ENCODE measurements at regions not wholly inside any gene's neighbourhood (a gene's known extent, or its start where the extent isn't known, plus 50 kb on each side); places are given as distances from the start of the nearest gene placed in this dataset.
"Not testable (repeated sequence)": the region's sequence is repeated elsewhere in the genome, so short reads cannot be mapped to it uniquely, and the experiment has no call there.

DNA sequence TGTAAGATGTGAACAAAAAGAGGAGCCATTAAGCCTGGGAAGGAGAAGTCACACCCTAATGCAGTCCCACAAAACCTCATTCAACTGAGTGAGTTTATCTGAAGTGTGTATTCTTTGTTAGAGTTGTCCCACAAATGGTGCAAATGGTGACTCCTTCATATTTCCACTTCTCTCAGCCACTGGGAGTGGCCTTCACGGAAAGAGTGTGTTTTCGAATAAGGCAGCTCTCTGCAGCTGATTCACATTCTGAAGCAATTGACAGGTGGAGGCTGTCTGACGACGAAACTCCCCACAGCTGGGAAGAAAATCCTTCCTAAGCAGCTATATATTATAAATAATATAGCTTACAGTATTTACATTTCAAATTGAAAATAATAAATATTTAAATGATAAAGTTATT is 318.8 kb upstream of the TMEFF2 start:
- Mint-ChIP-seq H3K9me3 (no peaks in the 10 kb centered on the region), H3K4me1 (no peaks in the 10 kb centered on the region), H3K27me3 (no peaks in the 10 kb centered on the region)

GRCh38 chr2:192507836-192508450 is 313.2 kb upstream of the TMEFF2 start:
- not testable (repeated sequence) for H3K27me3 Mint-ChIP-seq; H3K9me3 Mint-ChIP-seq; H3K4me1 Mint-ChIP-seq; DNase-seq; H3K36me3 Mint-ChIP-seq; H3K27ac Mint-ChIP-seq; H3K4me3 Mint-ChIP-seq; ATAC-seq (replicated peaks)

More for the DNA sequence above, 318.8 kb upstream of the TMEFF2 start:
- H3K27ac Mint-ChIP-seq, result no peak overlapping the region
- no peak for ATAC-seq (replicated peaks)
- no peak for DNase-seq
- no peaks in the 10 kb centered on the region for H3K36me3 Mint-ChIP-seq
- H3K4me3 Mint-ChIP-seq, result no peak overlapping the region

DNA sequence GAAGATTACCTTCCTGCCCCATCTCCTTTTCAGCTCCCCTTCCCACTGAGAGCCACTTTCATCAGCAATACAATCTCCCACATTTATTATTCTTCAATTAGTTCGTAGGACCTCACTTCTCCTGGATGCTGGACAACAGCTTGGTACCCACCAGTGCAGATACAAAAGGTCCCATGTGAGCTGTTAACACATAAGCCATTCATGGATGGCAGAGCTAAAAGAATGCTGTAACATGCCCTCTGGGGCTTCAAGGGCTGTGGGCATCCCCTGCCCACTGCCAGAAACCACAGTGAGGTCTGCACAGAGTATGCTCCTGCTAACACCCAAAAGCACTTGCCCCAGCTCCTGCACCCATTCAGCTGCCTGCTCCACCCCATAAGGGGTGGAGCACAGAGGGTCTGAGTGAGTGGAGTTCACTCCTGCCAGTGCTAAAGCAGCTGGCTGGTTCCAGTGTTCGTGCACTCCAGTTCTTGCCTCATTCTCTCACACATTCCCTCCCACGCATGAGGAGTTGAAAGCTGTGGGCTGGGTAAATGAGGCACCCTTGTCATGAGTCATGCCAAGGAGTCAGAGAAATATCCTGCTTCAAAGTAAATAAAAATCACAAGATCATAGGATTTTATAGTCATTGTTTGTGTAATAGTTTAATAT is 305.9 kb upstream of the TMEFF2 start:
- no peak overlapping the region for H3K27ac Mint-ChIP-seq
- ATAC-seq (replicated peaks) (peak; percentile 23 to 33), DNase-seq (no peak)
- no peak overlapping the region for H3K4me3 Mint-ChIP-seq
- H3K4me1 Mint-ChIP-seq, result no peaks in the 10 kb centered on the region
- H3K9me3 Mint-ChIP-seq, result peaks cover 0 to 2% of the 10 kb centered on the region in 2 donors
- no peaks in the 10 kb centered on the region for H3K27me3 Mint-ChIP-seq
- no peaks in the 10 kb centered on the region for H3K36me3 Mint-ChIP-seq

DNA sequence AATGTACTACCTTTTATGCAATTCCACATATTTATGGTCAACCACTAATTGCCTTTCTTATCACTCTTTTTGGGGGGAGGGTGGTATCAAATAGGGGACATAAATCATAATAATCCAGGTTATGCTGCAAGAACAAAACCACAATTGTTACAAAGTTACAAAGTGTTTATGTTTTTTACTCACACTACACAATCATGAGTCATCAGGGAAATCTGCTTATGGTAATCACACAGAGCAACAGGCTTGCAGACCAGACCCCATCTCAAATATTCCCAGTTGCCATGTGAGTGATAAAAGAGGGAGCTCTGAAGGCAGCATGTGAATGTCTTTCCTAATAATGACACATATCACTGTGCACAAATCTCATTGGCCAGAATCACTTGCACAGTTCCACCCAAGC is 304.7 kb upstream of the TMEFF2 start:
- Mint-ChIP-seq H3K9me3 (peaks cover 0 to 2% of the 10 kb centered on the region in 2 donors), H3K27ac (no peak overlapping the region), H3K4me3 (no peak overlapping the region), H3K36me3 (no peaks in the 10 kb centered on the region), H3K27me3 (no peaks in the 10 kb centered on the region), H3K4me1 (no peaks in the 10 kb centered on the region)
- DNase-seq (no peak), ATAC-seq (replicated peaks) (no peak)

DNA sequence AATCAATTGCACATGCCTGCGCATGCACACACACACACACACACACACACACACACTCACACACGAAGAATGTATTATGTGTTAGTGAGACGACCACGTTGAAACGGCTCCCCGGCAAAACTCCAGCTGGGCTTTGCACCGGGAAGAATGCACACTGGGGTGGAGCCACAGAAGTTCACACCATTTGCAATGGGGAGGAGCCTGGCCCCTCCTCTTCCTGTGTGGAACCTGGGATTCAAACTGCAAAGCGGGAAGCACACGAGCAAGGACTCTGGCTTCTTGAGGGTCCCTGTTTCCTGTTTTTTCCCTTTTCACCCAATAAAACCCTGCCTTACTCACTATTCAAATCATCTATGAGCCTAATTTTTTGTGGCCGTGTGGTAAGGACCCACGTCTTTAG is 304.0 kb upstream of the TMEFF2 start:
- ATAC-seq (replicated peaks) (no peak), DNase-seq (no peak)
- Mint-ChIP-seq H3K36me3 (no peaks in the 10 kb centered on the region), H3K27me3 (no peaks in the 10 kb centered on the region), H3K4me1 (no peaks in the 10 kb centered on the region), H3K4me3 (no peak overlapping the region), H3K9me3 (peaks cover 0 to 2% of the 10 kb centered on the region in 2 donors), H3K27ac (no peak overlapping the region)

- not testable (repeated sequence) for ATAC-seq (replicated peaks); H3K27ac Mint-ChIP-seq; DNase-seq; H3K27me3 Mint-ChIP-seq; H3K36me3 Mint-ChIP-seq; H3K4me3 Mint-ChIP-seq; H3K4me1 Mint-ChIP-seq
- peaks cover 9 to 11% of the 10 kb centered on the region in 2 donors for H3K9me3 Mint-ChIP-seq
Measured at GRCh38 chr2:192488158-192488557, 293.4 kb upstream of the TMEFF2 start.

DNA sequence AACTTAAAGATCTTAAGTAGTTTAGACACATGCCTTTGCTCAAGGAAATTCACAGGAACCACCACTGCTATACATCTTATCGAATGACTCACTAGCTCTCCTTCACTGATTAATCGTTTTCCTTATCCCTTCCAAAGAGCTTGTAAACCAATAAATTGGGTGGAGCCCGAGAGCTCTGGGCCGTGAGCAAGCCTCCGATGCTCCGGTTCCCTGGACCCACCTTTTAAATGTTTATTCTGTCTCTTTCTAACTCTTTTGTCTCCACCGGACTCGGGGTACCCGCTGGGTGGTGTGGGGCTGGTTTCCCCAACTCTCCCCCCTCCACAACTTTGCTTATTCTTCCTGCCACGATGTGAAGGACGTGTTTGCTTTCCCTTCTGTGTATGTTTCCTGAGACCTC is 292.9 kb upstream of the TMEFF2 start:
- ATAC-seq (replicated peaks), result no peak
- H3K27me3 Mint-ChIP-seq, result no peaks in the 10 kb centered on the region
- no peak for DNase-seq
- no peak overlapping the region for H3K4me3 Mint-ChIP-seq
- no peaks in the 10 kb centered on the region for H3K4me1 Mint-ChIP-seq
- H3K9me3 Mint-ChIP-seq, result peaks cover 9 to 11% of the 10 kb centered on the region in 2 donors
- no peaks in the 10 kb centered on the region for H3K36me3 Mint-ChIP-seq
- no peak overlapping the region for H3K27ac Mint-ChIP-seq

DNA sequence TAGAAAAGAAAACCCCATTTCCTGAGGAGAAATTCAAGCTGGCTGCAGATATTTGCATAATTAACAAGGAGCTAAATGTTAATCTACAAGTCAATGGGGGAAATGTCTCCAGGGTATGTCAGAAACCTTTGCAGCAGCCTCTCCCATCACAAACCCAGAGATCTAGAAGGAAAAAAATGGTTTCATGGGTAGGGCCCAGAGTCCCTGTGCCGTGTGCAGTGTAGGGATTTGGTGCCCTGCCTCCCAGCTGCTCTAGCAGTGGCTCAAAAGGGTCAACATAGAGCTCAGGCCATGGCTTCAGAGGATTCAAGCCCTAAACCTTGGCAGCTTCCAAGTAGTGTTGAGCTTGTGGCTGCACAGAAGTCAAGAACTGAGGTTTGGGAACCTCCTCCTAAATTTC is 290.2 kb upstream of the TMEFF2 start:
- no peak for ATAC-seq (replicated peaks)
- Mint-ChIP-seq H3K4me3 (no peak overlapping the region), H3K4me1 (no peaks in the 10 kb centered on the region)

GRCh38 chr2:192480984-192481383 is 286.3 kb upstream of the TMEFF2 start:
- Mint-ChIP-seq H3K4me1 (no peaks in the 10 kb centered on the region), H3K36me3 (no peaks in the 10 kb centered on the region), H3K27ac (no peak overlapping the region), H3K9me3 (peaks cover 6% of the 10 kb centered on the region in 2 donors), H3K4me3 (no peak overlapping the region), H3K27me3 (no peaks in the 10 kb centered on the region)
- DNase-seq (no peak), ATAC-seq (replicated peaks) (no peak)

More for the DNA sequence above, 290.2 kb upstream of the TMEFF2 start:
- Mint-ChIP-seq H3K36me3 (no peaks in the 10 kb centered on the region), H3K9me3 (peaks cover 6 to 8% of the 10 kb centered on the region in 2 donors), H3K27me3 (no peaks in the 10 kb centered on the region), H3K27ac (no peak overlapping the region)
- no peak for DNase-seq

DNA sequence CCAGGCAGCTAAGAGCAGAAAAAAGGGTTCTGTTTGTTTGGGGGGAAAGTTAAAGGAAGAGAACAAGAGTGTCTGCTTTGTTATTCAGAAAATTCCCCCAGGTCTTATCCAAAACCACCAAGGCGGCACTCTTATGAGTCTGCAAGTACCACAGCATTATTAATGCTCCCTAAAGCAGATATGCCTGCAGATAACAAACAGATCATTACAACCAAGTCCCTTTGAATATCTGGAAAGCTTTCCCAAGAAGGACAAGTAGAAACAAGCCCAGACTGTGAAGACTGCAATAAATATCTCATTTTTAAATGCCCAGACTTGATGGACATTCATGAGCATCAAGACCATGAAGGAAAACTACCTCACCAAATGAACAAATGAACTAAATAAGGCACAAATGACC is 278.6 kb upstream of the TMEFF2 start:
- Mint-ChIP-seq H3K36me3 (no peaks in the 10 kb centered on the region), H3K4me1 (no peaks in the 10 kb centered on the region), H3K4me3 (no peak overlapping the region), H3K9me3 (peaks cover 6 to 12% of the 10 kb centered on the region in 2 donors), H3K27me3 (no peaks in the 10 kb centered on the region), H3K27ac (no peak overlapping the region)
- DNase-seq, result no peak
- ATAC-seq (replicated peaks), result no peak

- no peaks in the 10 kb centered on the region for H3K27me3 Mint-ChIP-seq
- peaks cover 6 to 12% of the 10 kb centered on the region in 2 donors for H3K9me3 Mint-ChIP-seq
- no peak overlapping the region for H3K27ac Mint-ChIP-seq
Measured at GRCh38 chr2:192471982-192472381, 277.2 kb upstream of the TMEFF2 start.

GRCh38 chr2:192469612-192470011 is 274.9 kb upstream of the TMEFF2 start:
- DNase-seq (no peak), ATAC-seq (replicated peaks) (no peak)
- Mint-ChIP-seq H3K4me3 (no peak overlapping the region), H3K27me3 (no peaks in the 10 kb centered on the region), H3K4me1 (no peaks in the 10 kb centered on the region), H3K9me3 (peaks cover 4 to 7% of the 10 kb centered on the region in 2 donors), H3K36me3 (no peaks in the 10 kb centered on the region), H3K27ac (no peak overlapping the region)

More at GRCh38 chr2:192471982-192472381, 277.2 kb upstream of the TMEFF2 start:
- ATAC-seq (replicated peaks) (no peak), DNase-seq (no peak)
- H3K4me3 Mint-ChIP-seq, result no peak overlapping the region
- no peaks in the 10 kb centered on the region for H3K4me1 Mint-ChIP-seq
- H3K36me3 Mint-ChIP-seq, result no peaks in the 10 kb centered on the region

DNA sequence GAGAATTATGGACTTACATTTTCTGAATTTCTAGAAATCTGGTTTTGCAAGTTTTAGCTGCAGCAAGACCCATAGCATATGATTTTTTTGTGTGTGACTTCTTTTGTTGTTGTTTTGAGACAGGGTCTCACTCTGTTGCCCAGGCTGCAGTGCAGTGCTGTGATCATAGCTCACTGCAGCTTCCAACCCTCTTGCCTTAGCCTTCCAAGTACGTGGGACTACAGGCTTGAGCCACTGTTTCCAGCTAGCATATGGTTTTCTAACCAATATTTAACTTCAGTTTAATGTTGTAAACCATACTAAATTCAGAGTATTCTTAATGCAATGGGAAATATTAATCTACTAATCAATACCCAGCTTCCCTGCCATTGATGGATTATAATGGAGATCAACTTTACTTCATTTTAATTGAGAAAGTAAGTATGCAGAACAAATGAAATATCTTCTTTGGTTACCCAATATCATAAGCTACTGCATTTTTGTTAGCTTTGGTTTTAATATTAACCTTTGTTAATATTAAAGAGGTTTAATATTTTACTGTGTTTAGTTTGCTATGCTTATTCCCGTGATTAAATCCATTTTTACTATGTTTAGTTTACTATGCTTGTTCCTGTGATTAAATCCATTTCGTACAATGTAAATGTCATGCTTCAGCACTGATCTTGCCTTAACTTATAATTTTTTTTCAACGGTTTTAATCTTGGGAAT is 273.4 kb upstream of the TMEFF2 start:
- Mint-ChIP-seq H3K27ac (no peak overlapping the region), H3K36me3 (no peaks in the 10 kb centered on the region), H3K4me1 (no peaks in the 10 kb centered on the region), H3K4me3 (no peak overlapping the region), H3K9me3 (peaks cover 0 to 1% of the 10 kb centered on the region in 2 donors), H3K27me3 (no peaks in the 10 kb centered on the region)
- ATAC-seq (replicated peaks) (no peak), DNase-seq (no peak)

- Mint-ChIP-seq H3K4me1 (no peaks in the 10 kb centered on the region), H3K27me3 (no peaks in the 10 kb centered on the region), H3K4me3 (no peak overlapping the region), H3K9me3 (no peaks in the 10 kb centered on the region), H3K36me3 (no peaks in the 10 kb centered on the region), H3K27ac (no peak overlapping the region)
- ATAC-seq (replicated peaks) (peak in 1 of 2 donors; percentile 21), DNase-seq (no peak)
Measured at GRCh38 chr2:192465141-192465540, 270.4 kb upstream of the TMEFF2 start.

GRCh38 chr2:192459422-192459821 is 264.7 kb upstream of the TMEFF2 start:
- no peak for ATAC-seq (replicated peaks)
- DNase-seq, result no peak
- no peaks in the 10 kb centered on the region for H3K4me1 Mint-ChIP-seq
- H3K9me3 Mint-ChIP-seq, result no peaks in the 10 kb centered on the region
- no peak overlapping the region for H3K27ac Mint-ChIP-seq
- H3K27me3 Mint-ChIP-seq, result no peaks in the 10 kb centered on the region
- no peak overlapping the region for H3K4me3 Mint-ChIP-seq
- H3K36me3 Mint-ChIP-seq, result no peaks in the 10 kb centered on the region
